Urothelium cell line (cell line): ENCODE measurements at regions not wholly inside any gene's neighbourhood (a gene's known extent, or its start where the extent isn't known, plus 50 kb on each side); places are given as distances from the start of the nearest gene placed in this dataset.
"Not testable (repeated sequence)": the region's sequence is repeated elsewhere in the genome, so short reads cannot be mapped to it uniquely, and the experiment has no call there.

Source experiments
- DNase-seq: peaks from one replicate; pipeline ENCODE4 v3.0.0; 2011; ENCODE audit warnings: low spot score, mixed read lengths
- FAIRE-seq: peaks from 2 replicates; lab custom pipeline; 2011; peaks lifted over from hg19 to GRCh38; lab: Jason Lieb, UNC

DNA sequence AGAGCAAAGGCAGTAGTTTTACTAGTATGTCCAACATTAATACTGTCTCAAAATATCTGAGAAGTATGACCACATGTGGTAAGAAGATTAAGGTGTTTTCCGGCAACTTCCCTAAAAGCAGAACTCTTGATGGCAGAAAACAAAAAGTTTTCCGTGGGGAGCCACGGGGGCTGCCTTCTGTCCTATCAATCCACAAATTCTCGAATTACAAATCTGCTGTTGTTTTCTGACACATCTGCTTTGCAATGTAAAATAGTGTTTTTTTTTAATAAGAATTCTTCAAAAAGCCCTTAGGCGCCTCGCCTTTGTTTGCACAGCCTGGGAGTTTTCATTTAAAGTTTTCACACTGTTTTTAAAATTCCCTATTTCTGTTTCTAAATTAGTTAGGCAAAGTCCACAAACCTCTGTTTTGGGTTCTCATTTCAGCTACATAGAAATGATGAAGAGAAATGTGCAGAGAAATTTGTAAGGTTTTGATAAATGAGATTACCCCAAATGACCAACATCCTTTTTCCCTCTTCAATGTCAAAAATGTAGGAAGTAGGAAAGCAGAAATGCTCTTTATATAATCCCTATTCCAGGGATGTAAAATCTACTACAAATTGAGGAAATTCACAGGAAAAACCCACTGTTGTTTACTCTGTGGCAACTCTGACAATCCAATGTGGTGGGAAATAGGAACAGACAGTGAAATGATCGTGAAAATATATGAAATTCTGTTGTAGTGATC, 385.8 kb downstream of the ZEB2 start:
- DNase-seq (no peak), FAIRE-seq (no peak)

DNA sequence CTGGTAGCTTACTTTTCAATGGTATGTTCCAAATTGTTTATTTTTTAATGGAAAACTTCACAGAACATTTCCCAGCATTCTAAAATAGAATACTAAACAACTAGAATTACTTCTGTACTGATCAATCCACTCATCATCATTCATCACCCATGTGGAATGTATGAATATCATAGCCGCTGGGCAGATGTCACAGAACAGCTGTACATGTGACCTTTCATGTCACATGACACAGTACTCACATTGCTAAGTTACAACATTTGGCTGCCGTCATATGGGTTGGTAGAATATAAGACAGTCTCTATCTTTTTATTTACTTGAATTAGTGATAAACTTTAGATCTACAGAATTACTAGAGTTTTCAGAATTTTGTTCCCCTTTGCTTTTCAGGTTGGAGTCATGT, 387.6 kb downstream of the ZEB2 start:
- FAIRE-seq (no peak), DNase-seq (no peak)

DNA sequence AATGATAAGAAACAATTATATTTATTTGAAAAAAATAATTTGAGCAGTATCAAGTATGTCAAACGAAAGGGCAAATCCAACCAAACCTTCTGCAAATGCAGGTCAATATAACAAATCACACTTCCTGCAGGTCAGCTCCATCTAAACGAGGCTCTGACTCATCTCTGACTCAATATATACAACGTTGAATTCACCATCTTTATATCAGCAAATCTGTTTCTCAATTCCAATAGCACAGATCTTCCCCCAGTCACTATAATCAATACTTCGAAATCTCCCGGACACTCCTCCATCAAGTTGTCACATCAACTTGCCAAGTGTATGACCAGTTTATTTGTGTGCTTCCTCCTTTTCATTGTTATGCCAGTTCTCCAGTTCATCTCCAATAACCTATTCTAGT, 388.9 kb downstream of the ZEB2 start:
- no peak for DNase-seq
- FAIRE-seq = no peak

DNA sequence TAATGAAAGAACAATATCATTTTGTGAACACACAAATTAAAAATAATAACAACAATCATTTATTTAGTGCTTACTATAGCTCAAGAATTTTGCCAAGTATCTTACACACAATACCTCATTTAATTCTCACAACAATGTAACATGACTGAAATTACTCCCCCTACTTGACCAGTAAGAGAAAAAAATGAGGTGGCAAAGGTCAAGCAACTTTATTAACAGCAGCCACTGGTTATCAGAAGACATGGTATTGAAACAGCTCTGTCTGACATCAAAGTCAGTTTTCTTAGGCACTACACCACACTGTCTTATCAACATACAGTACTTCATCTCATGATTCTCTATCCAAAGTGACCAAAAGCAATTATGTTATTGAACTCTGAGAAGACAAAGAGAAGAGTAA, 389.4 kb downstream of the ZEB2 start:
- FAIRE-seq (no peak), DNase-seq (no peak)

DNA sequence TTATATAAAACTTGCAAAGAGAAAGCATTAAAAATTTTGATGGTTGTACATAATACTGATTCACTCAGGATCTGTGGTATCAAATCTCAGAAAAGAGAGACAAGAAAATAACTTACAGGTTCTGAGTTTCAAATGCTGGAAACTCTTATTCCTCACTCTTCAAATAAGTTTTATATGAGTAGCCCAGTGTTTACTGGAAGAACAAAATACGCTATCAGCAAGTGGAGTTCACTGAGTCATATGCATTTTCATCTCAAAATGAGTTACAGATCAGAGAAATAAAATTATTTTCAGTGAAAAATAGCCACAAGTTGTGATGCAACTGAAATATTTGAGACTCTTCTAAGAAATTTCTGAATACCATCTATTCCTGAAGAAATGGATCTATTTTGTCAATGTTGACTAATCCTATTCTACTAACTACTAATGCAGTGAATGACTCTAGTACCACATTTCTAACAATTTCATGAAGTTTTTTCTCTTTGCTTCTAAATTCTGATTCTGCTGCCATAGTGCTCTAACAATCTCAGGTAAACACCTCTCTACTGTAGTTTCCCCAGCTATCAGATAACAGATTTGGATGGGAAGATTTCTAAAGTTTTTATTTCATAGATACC, 391.7 kb downstream of the ZEB2 start:
- FAIRE-seq (no peak), DNase-seq (no peak)

DNA sequence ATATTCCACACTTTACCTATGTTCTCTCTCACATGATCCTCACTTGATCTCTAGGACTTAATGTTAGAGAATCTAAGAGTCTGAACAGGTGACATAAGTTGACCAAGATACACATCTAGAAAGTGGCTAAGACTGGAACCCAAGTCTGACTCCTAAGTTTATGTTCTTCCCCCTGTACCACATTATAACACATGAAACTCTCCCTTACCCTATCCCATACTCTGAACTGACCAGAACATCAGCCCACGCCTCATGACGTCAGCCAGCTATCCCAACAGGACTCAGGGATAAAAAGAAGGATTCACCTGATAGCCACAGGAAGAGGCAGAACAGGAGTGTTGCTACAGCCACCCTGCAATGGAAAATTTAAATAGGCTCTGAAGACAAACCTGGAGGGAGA, 392.2 kb downstream of the ZEB2 start:
- FAIRE-seq (no peak), DNase-seq (no peak)

DNA sequence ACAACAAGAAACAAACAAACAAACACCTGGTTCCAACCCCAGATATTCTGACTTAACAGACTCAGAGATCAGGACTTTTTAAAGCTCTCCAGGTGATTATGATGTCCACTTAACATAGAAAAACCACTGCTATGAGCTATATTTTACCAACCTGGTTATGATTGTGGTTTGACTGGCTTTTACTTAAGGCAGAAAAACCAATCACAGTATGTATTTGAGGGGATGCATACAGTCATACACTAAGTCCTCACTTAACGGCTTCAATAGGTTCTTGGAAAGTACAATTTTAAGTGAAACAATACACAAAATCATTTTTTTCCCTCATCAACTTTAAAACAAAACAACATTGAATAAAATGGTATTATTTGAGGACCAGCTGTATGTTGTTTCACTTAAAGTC, 393.6 kb downstream of the ZEB2 start:
- no peak for DNase-seq
- no peak for FAIRE-seq

DNA sequence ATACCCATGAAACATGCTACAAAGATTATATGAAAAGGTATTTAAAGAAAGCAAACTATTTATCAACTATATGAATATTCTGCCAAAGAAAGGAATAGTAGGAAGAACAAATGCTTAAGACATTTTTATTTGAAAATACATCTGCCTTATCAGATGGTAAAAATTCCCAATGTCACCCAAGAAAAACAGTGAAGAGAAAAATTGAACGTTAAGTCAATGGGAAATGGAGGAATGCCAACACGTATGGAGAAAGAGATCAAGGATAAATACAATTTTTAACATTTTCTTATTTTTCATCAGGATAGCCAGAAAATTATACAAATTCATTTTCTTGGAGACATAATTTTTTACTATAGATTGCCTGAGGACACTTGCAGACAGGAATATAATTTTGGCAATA, 394.2 kb downstream of the ZEB2 start:
- FAIRE-seq = no peak
- no peak for DNase-seq

DNA sequence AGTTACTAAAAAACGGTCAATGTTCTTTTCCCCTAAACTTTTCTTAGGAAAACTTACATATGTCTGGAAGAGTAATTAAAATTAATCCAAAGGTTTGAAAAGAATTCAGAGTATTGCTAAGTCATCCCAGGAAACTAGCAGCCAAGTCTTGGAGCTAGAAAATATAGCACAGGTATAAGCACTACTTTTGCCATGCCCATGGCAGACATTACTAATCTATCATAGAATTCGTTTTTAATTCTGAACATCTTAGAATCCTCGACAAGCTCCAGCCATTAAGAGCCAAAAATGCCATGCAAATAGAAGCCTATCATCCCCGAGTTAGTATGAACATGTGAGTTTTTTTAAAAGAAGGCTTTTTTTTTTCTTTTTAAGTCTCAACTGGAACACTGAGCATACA, 395.0 kb downstream of the ZEB2 start:
- DNase-seq (no peak), FAIRE-seq (no peak)

DNA sequence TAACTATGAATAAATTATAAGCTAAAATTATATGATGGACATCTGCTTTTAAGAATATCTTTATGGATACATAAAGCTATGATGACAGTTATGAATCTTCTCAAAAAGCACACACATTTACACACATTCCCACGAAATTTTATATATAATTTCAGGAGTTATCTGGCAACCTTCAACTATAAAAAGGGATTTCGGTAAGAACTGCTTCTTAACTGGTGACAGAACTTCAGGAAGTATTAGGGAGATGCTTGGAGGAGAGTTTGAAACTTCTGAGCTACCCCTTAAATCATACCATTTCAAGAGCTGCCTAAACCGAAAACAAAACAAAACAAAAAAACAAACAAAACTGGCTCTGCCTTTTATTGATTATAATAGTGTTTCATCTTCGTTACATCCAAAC, 399.4 kb downstream of the ZEB2 start:
- FAIRE-seq (no peak), DNase-seq (no peak)

DNA sequence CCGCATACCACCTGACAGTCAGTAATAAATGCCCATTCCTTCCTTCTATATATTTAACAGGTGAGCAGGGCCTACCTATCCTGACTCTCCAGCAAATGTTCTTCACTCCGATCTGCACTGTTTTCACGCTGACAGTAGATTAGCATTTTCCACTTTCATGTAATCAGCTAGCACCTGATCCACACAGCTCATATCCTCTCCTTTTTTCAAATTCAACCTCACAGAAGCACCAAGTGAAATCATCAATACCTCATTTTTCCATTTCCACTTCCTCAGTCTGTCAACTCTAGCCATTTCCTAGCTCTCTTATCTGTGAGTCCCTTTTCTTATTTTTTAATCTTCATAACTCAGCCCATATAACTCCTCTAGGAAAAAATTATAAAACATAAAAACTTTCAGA, 402.8 kb downstream of the ZEB2 start:
- no peak for DNase-seq
- FAIRE-seq = no peak

DNA sequence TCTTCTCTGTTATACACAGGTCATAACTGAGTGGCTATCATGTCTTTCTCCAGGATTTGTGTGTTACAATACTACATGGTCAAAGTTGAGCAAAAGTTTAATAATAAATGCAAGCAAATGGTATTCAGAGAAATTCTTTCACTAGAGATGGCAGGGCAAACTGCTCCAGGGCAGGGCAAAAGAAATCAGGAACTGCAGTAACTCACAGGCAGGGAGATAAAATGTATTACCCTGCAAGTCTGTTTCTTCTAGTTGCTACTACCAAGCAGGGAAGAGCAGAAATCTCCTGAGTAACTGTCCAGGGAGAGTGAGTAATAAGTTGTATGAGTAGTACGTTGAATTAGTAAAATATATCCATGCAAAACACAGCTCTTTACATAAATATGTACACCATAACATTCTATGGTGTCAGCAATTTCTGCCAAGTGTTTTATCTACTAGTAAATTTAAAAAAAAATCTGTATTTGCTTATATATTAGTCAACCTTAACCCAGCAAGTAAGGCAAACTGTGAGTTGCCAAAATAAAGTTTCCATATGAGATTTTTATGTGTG, 404.1 kb downstream of the ZEB2 start:
- FAIRE-seq (no peak), DNase-seq (no peak)

DNA sequence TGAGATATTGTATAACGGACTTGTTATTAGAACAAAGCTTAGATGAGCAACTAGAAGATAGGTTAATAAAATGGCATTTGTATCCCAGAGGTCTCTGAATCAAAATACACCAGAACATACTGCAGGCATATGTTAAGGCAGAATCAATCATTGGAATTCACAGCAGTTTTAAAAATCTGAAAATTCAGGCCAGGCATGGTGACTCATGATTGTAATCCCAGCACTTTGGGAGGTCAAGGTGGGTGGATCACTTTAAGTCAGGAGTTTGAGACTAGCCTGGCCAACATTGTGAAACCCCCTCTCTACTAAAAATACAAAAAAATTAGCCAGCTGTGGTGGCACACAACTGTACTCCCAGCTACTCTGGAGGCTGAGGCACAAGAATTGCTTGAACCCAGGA, 405.2 kb downstream of the ZEB2 start:
- FAIRE-seq (no peak), DNase-seq (no peak)

DNA sequence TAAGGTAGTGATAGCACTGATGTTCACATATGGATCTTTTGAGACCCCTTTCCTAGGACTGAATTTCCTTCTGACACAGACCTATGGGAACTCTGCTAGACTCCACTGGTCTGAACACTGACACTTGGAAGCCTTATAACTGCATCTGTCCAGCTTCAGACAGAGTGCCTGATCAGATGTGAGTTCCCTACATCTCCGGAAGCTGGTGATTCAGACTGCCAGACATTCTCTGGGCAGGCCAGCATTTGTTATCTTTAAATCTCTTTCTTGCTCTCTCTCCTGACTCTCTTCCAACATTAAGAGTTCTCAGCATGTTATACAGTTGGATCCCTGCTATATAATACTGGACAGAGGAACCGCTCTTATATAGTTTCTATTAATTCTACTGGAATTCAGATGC, 408.5 kb downstream of the ZEB2 start:
- DNase-seq = peak; percentile 16
- FAIRE-seq = no peak

DNA sequence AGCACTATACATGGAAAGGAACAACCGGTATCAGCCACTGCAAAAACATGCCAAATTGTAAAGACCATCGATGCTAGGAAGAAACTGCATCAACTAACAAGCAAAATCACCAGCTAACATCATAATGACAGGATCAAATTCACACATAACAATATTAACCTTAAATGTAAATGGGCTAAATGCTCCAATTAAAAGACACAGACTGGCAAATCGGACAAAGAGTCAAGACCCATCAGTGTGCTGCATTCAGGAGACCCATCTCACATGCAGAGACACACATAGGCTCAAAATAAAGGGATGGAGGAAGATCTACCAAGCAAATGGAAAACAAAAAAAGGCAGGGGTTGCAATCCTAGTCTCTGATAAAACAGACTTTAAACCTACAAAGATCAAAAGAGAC, 413.8 kb downstream of the ZEB2 start:
- FAIRE-seq, DNase-seq: not testable (repeated sequence)

DNA sequence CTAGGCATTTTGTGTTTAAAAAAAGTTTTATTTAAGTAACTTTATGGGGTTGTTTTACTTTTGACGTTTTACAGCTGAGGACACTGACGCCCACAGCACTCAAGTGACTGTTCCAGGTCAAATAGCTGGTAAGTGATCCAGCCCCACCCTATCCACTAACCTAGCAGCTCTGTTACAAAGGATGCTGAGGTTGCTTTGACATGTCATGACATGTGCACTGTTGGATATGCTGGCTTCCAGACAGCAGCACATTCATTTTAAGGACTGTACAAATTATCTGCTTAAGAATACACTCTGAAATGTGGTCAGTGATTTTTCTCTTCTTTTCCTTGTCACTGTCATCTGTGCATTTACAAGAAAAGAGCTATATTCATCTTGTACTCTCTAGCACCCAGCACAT, 417.5 kb downstream of the ZEB2 start:
- no peak for FAIRE-seq
- no peak for DNase-seq

DNA sequence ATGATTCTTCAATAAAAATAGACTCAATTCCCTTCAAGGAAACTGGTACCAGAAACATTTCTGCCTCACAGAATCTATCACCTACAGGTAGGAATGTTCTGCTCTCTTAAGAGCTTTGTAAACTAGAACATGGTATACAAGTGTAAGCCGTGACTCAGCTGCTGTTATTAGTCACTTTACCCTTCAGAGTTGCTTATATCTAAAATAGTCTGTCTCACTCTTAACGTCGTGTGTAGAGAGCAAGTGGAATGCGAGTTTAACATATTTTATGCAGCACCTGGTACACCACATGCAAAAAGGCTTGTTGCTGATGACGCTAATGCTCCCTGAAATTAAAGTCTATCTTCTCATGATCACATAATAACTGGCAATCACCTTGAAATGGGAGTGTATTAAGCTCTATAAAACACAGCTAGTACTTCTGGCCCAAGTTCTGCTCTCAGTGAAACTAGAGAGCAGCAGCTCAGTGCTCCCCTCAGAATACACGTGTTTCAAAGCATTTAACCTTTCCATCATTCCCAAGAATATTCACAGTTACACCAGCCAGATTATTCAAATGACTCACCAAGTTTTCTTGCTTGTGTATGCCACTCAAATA, 420.0 kb downstream of the ZEB2 start:
- no peak for FAIRE-seq
- DNase-seq = peak; percentile 58

DNA sequence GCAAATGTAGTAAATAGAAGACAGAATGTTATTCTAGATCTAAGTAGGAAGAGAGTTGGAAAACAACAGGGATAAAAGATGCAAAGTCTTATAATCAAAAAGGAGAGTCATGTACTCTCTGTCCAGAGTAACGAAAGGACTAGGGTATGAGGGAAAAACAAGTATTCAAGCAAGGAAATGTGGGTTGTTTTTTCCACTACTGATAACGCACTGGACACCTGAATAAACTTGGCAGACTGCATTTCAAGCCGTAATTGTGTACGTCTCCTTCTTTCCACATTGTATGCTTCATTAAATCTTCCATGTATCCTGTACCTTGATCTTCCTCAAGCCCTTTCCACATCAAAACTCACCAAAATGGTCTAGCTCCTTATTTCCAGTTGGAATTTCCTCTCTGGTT, 420.6 kb downstream of the ZEB2 start:
- DNase-seq = no peak
- FAIRE-seq = no peak

DNA sequence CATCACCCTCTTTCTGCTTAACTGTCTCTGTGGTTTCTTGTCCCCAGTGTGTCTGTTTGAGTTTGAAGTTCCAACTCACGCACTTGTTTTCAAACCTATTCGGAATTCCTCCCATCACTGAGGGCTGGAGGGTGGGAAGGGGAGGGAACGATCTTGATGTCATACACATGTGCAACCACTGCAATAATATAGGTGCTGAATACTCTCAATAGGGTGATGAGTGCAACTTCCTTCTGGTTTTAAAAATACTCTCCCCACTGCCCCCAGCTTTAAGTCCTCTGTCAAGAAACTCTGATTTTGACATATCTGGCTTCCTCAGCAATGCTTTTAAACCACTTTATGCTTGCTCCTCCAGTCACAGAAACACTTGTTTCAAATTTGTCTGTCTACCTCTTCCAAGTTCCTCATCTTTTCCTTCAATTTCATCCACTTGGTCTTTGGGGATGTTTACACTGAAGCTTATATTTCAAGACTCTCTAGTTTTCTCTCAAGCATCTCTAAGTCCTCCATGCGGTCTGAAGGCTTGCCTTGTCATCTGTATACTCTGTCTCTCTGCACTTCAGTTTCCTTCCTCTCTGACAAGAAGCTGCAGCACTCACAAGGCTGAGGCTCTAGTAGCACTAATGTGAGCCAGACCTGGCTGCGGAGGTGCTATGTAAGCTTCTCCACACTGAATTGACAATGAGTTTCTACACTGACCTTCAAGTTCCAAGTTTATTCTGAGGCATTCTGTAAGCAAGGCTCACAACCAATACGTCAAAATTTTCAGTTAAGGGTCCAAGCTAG, 422.3 kb downstream of the ZEB2 start:
- no peak for FAIRE-seq

DNA sequence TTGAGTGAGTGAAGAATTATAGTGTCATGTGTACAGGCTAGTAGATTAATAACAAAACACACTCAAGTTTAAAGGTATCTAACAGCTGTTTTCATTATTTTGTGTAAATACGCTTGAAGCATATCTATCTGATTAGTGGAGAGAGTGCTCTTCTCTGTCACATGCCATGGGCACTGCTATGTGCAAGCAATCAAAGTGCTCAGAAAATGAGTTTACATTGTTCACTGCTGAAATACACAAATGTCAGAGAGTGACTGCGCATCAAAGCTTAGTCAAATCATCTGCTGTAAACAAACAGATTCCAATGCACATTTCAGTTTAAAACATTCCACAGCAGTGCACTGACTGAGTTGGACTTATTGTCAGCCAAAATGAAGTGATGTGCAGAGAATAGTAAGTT, 423.4 kb downstream of the ZEB2 start:
- no peak for FAIRE-seq
- no peak for DNase-seq

More for the DNA sequence above, 422.3 kb downstream of the ZEB2 start:
- DNase-seq = no peak

DNA sequence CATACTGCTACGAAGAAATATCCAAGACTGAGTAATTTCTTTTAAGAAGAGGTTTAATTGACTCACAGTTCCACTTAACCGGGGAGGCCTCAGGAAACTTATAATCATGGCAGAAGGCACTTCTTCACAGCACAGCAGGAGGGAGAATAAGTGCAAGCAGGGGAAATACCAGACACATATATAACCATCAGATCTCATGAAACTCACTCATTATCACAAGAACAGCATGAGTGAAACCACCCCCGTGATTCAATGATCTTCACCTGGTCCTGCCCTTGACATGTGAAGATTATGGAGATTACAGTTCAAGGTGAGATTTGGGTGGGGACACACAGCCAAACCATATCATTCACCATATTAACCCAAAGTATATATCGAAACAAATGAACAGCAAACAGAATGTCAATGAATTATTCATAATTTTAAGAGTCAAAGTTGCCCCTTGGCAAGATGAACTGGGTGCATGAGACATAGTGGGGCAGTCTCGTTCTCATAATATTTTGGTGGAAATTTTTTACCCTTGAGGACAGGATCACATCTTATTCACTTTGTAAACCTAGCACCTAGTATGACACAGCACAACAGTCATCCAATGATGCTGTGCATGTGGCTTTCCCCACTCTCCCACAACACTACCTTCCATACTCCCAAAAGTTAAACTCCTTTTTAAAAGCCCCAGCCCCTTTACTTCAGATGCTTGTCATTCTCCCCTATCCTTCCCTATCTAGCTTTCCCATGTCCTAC, 425.3 kb downstream of the ZEB2 start:
- no peak for FAIRE-seq

More for the DNA sequence above, 425.3 kb downstream of the ZEB2 start:
- no peak for DNase-seq
